ENCODE measurements at regions not wholly inside any gene's neighbourhood (a gene's known extent, or its start where the extent isn't known, plus 50 kb on each side); places are given as distances from the start of the nearest gene placed in this dataset.

- TF ChIP-seq CTCF (IDR thresholded peaks at IDR 0.05) (no peak), POLR2A (IDR thresholded peaks at IDR 0.05) (no peak)
Measured at GRCh38 chr5:105849701-105850100, 1821.0 kb downstream of the EFNA5 start.
